HepG2 (cell line): ENCODE measurements at regions not wholly inside any gene's neighbourhood (a gene's known extent, or its start where the extent isn't known, plus 50 kb on each side); places are given as distances from the start of the nearest gene placed in this dataset.

Experiments used
- ATAC-seq: fragments of 200-7000 bp; cut with Tn5 transposase; 3 replicates; pipeline ENCODE4 v1.9.1; 2020; ENCODE audit warnings: mild to moderate bottlenecking, moderate library complexity
- BruUV-seq: library from RNA; stranded (reverse); fragments of 400-500 nt; replicated peaks from 2 replicates; lab custom pipeline; 2021; lab: Mats Ljungman, UMichigan
- CTCF ChIA-PET: fragments of 300-600 bp; formaldehyde crosslinking; extraction: SDS; loops from one replicate; lab custom pipeline; 2021; ENCODE audit warnings: low total read pairs, inconsistent platforms, low intra/inter-chr PET ratio; lab: Yijun Ruan, JAX
- POLR2A ChIA-PET: fragments of 350-600 bp; sonication (Branson Sonifier 250); formaldehyde crosslinking; loops from one replicate; lab custom pipeline; 2020; ENCODE audit warnings: antibody characterized with exemption, inconsistent platforms; lab: Yijun Ruan, JAX
- DNase-seq: peaks from one replicate; pipeline ENCODE4 v3.0.0-alpha.2; 2015; ENCODE audit warnings: low spot score
- FAIRE-seq: peaks from 3 replicates; lab custom pipeline; 2011; peaks lifted over from hg19 to GRCh38; lab: Jason Lieb, UNC
- H2AFZ ChIP-seq: one replicate; pipeline ENCODE4 v1.6.1; 2011; ENCODE audit warnings: low read length, inconsistent platforms
- H3K27ac ChIP-seq: fragments of 300-600 bp; 3 replicates; pipeline ENCODE4 v1.8.0; 2011; ENCODE audit warnings: mixed run types, mild to moderate bottlenecking, mixed read lengths, low read length, inconsistent platforms; ENCODE audit not compliant: insufficient read depth; ENCODE audit errors: extremely low read length
- H3K27me3 ChIP-seq, 2 experiments: fragments of 200-600 bp in 1 of 2; 2 replicates in 1 of 2; 3 replicates in 1 of 2; pipeline versions ENCODE4 v1.6.0 to v1.8.0; 2011; ENCODE audit warnings: low read length in 2 of 2, mild to moderate bottlenecking in 2 of 2, moderate library complexity in 2 of 2, inconsistent platforms in 1 of 2; ENCODE audit not compliant: insufficient read depth in 2 of 2, control insufficient read depth in 1 of 2
- H3K36me3 ChIP-seq, 2 experiments: fragments of 200-600 bp in 1 of 2; replicated peaks in 1 of 2; 2 replicates in 1 of 2; 3 replicates in 1 of 2; pipeline versions ENCODE4 v1.5.1 to v1.8.0; 2011; ENCODE audit warnings: low read length in 2 of 2, inconsistent platforms in 1 of 2; ENCODE audit not compliant: insufficient read depth in 2 of 2, control insufficient read depth in 1 of 2
- H3K4me1 ChIP-seq: 2 replicates; pipeline ENCODE4 v1.5.1; 2012; ENCODE audit warnings: low read length, inconsistent platforms; ENCODE audit not compliant: insufficient read depth
- H3K4me2 ChIP-seq: 2 replicates; pipeline ENCODE4 v1.6.0; 2011; ENCODE audit warnings: low read depth, low read length, inconsistent platforms
- H3K4me3 ChIP-seq, 3 experiments: fragments of 200-600 bp in 1 of 3; sonication (generic), shearing (Covaris generic) in 1 of 3; replicated peaks in 1 of 3; 2 replicates each; pipeline ENCODE4 v1.5.1; 2011 to 2016; ENCODE audit warnings: low read length in 3 of 3, inconsistent platforms in 2 of 3, low read depth in 2 of 3, mild to moderate bottlenecking in 2 of 3, control low read depth in 1 of 3, mixed read lengths in 1 of 3; ENCODE audit not compliant: insufficient read depth in 1 of 3
- H3K79me2 ChIP-seq: one replicate; pipeline ENCODE4 v1.6.1; 2011; ENCODE audit warnings: low read length, inconsistent platforms; ENCODE audit not compliant: insufficient read depth
- H3K9ac ChIP-seq: 2 replicates; pipeline ENCODE4 v1.6.0; 2011; ENCODE audit warnings: mild to moderate bottlenecking, low read depth, low read length, inconsistent platforms; ENCODE audit not compliant: insufficient read depth
- H3K9me3 ChIP-seq: 2 replicates; pipeline ENCODE4 v1.5.1; 2012; ENCODE audit warnings: mild to moderate bottlenecking, low read length
- H4K20me1 ChIP-seq: 2 replicates; pipeline ENCODE4 v1.6.0; 2011; ENCODE audit warnings: inconsistent platforms, mild to moderate bottlenecking, low read length, moderate library complexity; ENCODE audit not compliant: insufficient read depth
- BRCA1 ChIP-seq: sonication (generic); formaldehyde crosslinking; IDR thresholded peaks from 2 replicates; pipeline ENCODE4 v1.4.0; 2020; ENCODE audit warnings: missing genetic modification reagents
- DNMT3B ChIP-seq: conservative IDR thresholded peaks from 2 replicates; pipeline ENCODE4 v1.6.1; 2016; ENCODE audit warnings: missing biosample characterization, control low read depth
- GATAD1 ChIP-seq: IDR thresholded peaks from 2 replicates; pipeline ENCODE4 v1.6.1; 2016; ENCODE audit warnings: missing genetic modification reagents, missing compliant biosample characterization
- GRHL1 ChIP-seq: sonication (generic); formaldehyde crosslinking; conservative IDR thresholded peaks from 2 replicates; pipeline ENCODE4 v1.8.0; 2022; ENCODE audit warnings: missing genetic modification reagents
- HOXA7 ChIP-seq: sonication (generic); formaldehyde crosslinking; IDR thresholded peaks from 2 replicates; pipeline ENCODE4 v1.8.1; 2022; ENCODE audit warnings: mild to moderate bottlenecking, missing genetic modification reagents, moderate library complexity
- NCOA1 ChIP-seq: sonication (generic); formaldehyde crosslinking; IDR thresholded peaks from 2 replicates; pipeline ENCODE4 v1.9.0; 2021; ENCODE audit warnings: missing genetic modification reagents
- NR3C1 ChIP-seq: sonication (generic); formaldehyde crosslinking; IDR thresholded peaks from 2 replicates; pipeline ENCODE4 v1.4.0; 2020; ENCODE audit warnings: missing genetic modification reagents
- PITX1 ChIP-seq: sonication (generic); formaldehyde crosslinking; IDR thresholded peaks from 2 replicates; pipeline ENCODE4 v1.5.1; 2020; ENCODE audit warnings: mild to moderate bottlenecking, missing genetic modification reagents
- SOX6 ChIP-seq, 2 experiments: fragments of 450-650 bp in 1 of 2; sonication (generic) in 1 of 2; formaldehyde crosslinking in 1 of 2; IDR thresholded peaks; 2 replicates each; pipeline versions ENCODE4 v1.4.0 to v1.6.1; 2017 to 2020; ENCODE audit warnings: antibody characterized with exemption in 1 of 2, mild to moderate bottlenecking in 1 of 2, missing genetic modification reagents in 1 of 2
- THAP7 ChIP-seq: sonication (generic); formaldehyde crosslinking; IDR thresholded peaks from 2 replicates; pipeline ENCODE4 v1.8.1; 2023; ENCODE audit warnings: mild to moderate bottlenecking, missing genetic modification reagents
- ZBTB21 ChIP-seq: sonication (generic); formaldehyde crosslinking; IDR thresholded peaks from 2 replicates; pipeline ENCODE4 v1.4.0; 2020; ENCODE audit warnings: missing genetic modification reagents
- ZNF30 ChIP-seq: sonication (generic); formaldehyde crosslinking; IDR thresholded peaks from 2 replicates; pipeline ENCODE4 v1.5.0; 2020; ENCODE audit warnings: mild to moderate bottlenecking, missing genetic modification reagents
- ZNF329 ChIP-seq: sonication (generic); formaldehyde crosslinking; IDR thresholded peaks from 2 replicates; pipeline ENCODE4 v1.9.0; 2021; ENCODE audit warnings: low read depth, mild to moderate bottlenecking, missing genetic modification reagents
- ZNF431 ChIP-seq: sonication (generic); formaldehyde crosslinking; IDR thresholded peaks from 2 replicates; pipeline ENCODE4 v1.9.0; 2022; ENCODE audit warnings: missing genetic modification reagents, low read depth, mild to moderate bottlenecking, borderline replicate concordance
- ZSCAN20 ChIP-seq: sonication (generic); formaldehyde crosslinking; IDR thresholded peaks from 2 replicates; pipeline ENCODE4 v1.4.0; 2020; ENCODE audit warnings: missing genetic modification reagents, mild to moderate bottlenecking, borderline replicate concordance
- WGBS: methylation state at CpG from one replicate; pipeline ENCODE4 v1.1.6; 2017; ENCODE audit warnings: low lambda C conversion rate; 5-methylcytosine and 5-hydroxymethylcytosine counted together
- in situ Hi-C: cut with HindIII; loops from 2 replicates; pipeline ENCODE4 v1.10.0; 2017; ENCODE audit warnings: low pct_unique_long_range_greater_than_20kb; ENCODE audit not compliant: extremely low pct_ligation_motif_present
- intact Hi-C: fragments of 100-400 bp; cut with micrococcal nuclease; formaldehyde crosslinking; loops from one replicate; pipeline ENCODE4 v1.10.0; 2022; ENCODE audit not compliant: unreplicated experiment
- TF ChIP-seq, protein P1 (sequence below): sonication (generic); formaldehyde crosslinking; IDR thresholded peaks from 2 replicates; pipeline ENCODE4 v1.4.0; 2020; ENCODE audit warnings: missing genetic modification reagents
- TF ChIP-seq, protein P2 (sequence below): sonication (generic); formaldehyde crosslinking; IDR thresholded peaks from 2 replicates; pipeline ENCODE4 v1.5.0; 2020; ENCODE audit warnings: mild to moderate bottlenecking, missing genetic modification reagents, borderline replicate concordance

DNA sequence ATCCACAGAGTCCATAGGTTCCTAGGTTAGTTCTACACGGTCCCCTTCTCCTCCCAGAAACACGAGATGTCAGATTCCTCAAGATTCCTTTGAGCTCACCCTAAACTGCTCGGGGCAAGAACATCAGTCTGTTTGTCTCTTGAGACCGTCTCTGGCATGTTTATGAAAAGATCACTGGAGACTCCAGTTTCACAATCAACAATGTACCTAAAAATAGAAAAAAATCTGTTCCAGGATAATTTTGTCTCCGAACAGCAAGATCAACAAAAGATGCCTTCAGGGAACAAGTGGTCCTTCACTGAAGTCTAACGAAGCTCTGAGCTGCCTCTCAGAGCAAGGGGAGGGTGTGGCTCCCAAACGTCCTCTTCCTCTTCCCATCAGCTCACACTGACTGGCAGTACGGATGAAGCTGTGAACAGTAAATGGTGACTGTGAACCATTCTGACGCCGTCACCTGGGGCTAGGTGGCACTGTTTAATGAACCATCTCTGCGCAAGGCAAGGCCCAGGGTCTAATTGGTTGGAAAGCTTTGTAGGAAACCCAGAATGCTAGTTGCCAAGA lies 156.2 kb upstream of the LYZL1 start (continued):
- no peak for TF ChIP-seq GRHL1

DNA sequence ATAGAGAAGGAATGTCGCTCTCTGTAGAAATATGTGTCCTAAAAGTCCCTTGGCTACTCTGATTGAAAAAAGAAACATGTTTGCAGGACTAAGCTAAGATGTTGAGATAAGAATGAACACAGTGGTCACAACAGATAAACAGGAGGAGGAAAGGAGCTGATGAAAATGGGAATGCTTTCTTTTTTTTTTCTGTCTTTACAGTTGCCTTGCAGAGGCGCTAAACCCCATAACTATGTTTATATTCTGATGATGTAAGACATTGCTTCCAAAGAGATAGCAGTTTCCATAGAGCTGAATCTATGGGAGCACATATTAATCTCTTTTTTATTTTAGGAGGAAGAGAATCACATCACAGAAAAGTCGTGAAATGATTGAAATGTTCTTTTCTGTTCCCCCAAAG lies 153.5 kb upstream of the LYZL1 start:
- Histone ChIP-seq H3K79me2 (no peaks in the 10 kb centered on the region), H3K36me3 (no peaks in the 10 kb centered on the region), H3K9ac (no peak overlapping the region), H3K27ac (no peak overlapping the region), H4K20me1 (no peaks in the 10 kb centered on the region), H3K4me2 (no peak overlapping the region), H3K9me3 (no peaks in the 10 kb centered on the region), H3K4me1 (peaks cover 21% of the 10 kb centered on the region; the same call in 1 of the 2 replicates), H3K27me3 (no peaks in the 10 kb centered on the region), H3K4me3 (no peak overlapping the region), H2AFZ (no peak overlapping the region)
- ChIA-PET CTCF (no interaction called here), POLR2A (no interaction called here)
- FAIRE-seq (no peak), ATAC-seq (no peak), DNase-seq (no peak)
- TF ChIP-seq ZBTB21 (CRISPR knock-in tag) = no peak
- no peak for TF ChIP-seq BRCA1 (CRISPR knock-in tag)
- no peak for TF ChIP-seq DNMT3B (CRISPR knock-in tag)
- no peak for TF ChIP-seq HOXA7 (CRISPR knock-in tag)
- TF ChIP-seq ZSCAN20 (CRISPR knock-in tag) = no peak
- no peak for TF ChIP-seq NCOA1 (CRISPR knock-in tag)
- no peak for TF ChIP-seq THAP7 (CRISPR knock-in tag)
- TF ChIP-seq, protein P1, sequence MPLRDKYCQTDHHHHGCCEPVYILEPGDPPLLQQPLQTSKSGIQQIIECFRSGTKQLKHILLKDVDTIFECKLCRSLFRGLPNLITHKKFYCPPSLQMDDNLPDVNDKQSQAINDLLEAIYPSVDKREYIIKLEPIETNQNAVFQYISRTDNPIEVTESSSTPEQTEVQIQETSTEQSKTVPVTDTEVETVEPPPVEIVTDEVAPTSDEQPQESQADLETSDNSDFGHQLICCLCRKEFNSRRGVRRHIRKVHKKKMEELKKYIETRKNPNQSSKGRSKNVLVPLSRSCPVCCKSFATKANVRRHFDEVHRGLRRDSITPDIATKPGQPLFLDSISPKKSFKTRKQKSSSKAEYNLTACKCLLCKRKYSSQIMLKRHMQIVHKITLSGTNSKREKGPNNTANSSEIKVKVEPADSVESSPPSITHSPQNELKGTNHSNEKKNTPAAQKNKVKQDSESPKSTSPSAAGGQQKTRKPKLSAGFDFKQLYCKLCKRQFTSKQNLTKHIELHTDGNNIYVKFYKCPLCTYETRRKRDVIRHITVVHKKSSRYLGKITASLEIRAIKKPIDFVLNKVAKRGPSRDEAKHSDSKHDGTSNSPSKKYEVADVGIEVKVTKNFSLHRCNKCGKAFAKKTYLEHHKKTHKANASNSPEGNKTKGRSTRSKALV = no peak
- no peak for TF ChIP-seq ZNF431
- TF ChIP-seq, protein P2, sequence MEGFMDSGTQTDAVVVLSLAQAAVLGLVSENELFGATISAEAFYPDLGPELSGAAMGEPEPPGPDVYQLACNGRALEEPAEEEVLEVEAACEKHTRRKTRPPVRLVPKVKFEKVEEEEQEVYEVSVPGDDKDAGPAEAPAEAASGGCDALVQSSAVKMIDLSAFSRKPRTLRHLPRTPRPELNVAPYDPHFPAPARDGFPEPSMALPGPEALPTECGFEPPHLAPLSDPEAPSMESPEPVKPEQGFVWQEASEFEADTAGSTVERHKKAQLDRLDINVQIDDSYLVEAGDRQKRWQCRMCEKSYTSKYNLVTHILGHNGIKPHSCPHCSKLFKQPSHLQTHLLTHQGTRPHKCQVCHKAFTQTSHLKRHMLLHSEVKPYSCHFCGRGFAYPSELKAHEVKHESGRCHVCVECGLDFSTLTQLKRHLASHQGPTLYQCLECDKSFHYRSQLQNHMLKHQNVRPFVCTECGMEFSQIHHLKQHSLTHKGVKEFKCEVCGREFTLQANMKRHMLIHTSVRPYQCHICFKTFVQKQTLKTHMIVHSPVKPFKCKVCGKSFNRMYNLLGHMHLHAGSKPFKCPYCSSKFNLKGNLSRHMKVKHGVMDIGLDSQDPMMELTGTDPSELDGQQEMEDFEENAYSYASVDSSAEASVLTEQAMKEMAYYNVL (CRISPR knock-in tag) = no peak
- no peak for TF ChIP-seq ZNF329 (CRISPR knock-in tag)
- no peak for TF ChIP-seq SOX6 (IDR thresholded peaks at IDR 0.05)
- no peak for TF ChIP-seq SOX6 (CRISPR knock-in tag; IDR thresholded peaks at IDR 0.05)
- no peak for TF ChIP-seq GATAD1 (CRISPR knock-in tag)
- TF ChIP-seq NR3C1 = no peak
- no peak for TF ChIP-seq PITX1
- no peak for TF ChIP-seq ZNF30 (CRISPR knock-in tag)
- in situ Hi-C loops = no loop called here
- BruUV-seq = no TSS peak
- 49% methylated on average over 3 of the region's 3 CpGs for WGBS
- intact Hi-C loops = no loop called here
